H9 (cell line): ENCODE measurements at regions not wholly inside any gene's neighbourhood (a gene's known extent, or its start where the extent isn't known, plus 50 kb on each side); places are given as distances from the start of the nearest gene placed in this dataset.
"Not testable (repeated sequence)": the region's sequence is repeated elsewhere in the genome, so short reads cannot be mapped to it uniquely, and the experiment has no call there.

Experiments
- DNase-seq: peaks from one replicate; pipeline ENCODE4 v3.0.0-alpha.2; 2017
- H2AFZ ChIP-seq: one replicate; pipeline ENCODE4 v1.6.1; 2013; ENCODE audit warnings: mild to moderate bottlenecking, low read length, control low read depth, moderate library complexity
- H2AK5ac ChIP-seq: 2 replicates; pipeline ENCODE4 v1.6.1; 2013; ENCODE audit warnings: low read length, control low read depth, mixed read lengths; ENCODE audit not compliant: insufficient read length
- H2BK120ac ChIP-seq: one replicate; pipeline ENCODE4 v1.6.1; 2013; ENCODE audit warnings: low read depth, mild to moderate bottlenecking, low read length, control low read depth, inconsistent platforms; ENCODE audit not compliant: poor library complexity, severe bottlenecking
- H2BK12ac ChIP-seq: 2 replicates; pipeline ENCODE4 v1.6.1; 2013; ENCODE audit warnings: low read length, control low read depth, mixed read lengths, low read depth; ENCODE audit not compliant: insufficient read length
- H2BK15ac ChIP-seq: 2 replicates; pipeline ENCODE4 v1.6.1; 2013; ENCODE audit warnings: low read depth, low read length, control low read depth
- H2BK20ac ChIP-seq: one replicate; pipeline ENCODE4 v1.6.1; 2013; ENCODE audit warnings: low read depth, mild to moderate bottlenecking, low read length, control low read depth, inconsistent platforms; ENCODE audit not compliant: poor library complexity, severe bottlenecking
- H2BK5ac ChIP-seq: 2 replicates; pipeline ENCODE4 v1.6.1; 2013; ENCODE audit warnings: low read length, control low read depth, mixed read lengths; ENCODE audit not compliant: insufficient read length
- H3K14ac ChIP-seq: 2 replicates; pipeline ENCODE4 v1.6.1; 2013; ENCODE audit warnings: low read length, control low read depth; ENCODE audit not compliant: insufficient read depth
- H3K18ac ChIP-seq: 2 replicates; pipeline ENCODE4 v1.6.1; 2013; ENCODE audit warnings: low read depth, mild to moderate bottlenecking, mixed read lengths, low read length, control low read depth; ENCODE audit not compliant: insufficient read length
- H3K23ac ChIP-seq: 2 replicates; pipeline ENCODE4 v1.6.1; 2013; ENCODE audit warnings: low read length, control low read depth, mixed read lengths, low read depth; ENCODE audit not compliant: insufficient read length
- H3K23me2 ChIP-seq: 2 replicates; pipeline ENCODE4 v1.6.1; 2013; ENCODE audit warnings: low read depth, mild to moderate bottlenecking, mixed read lengths, low read length, control low read depth; ENCODE audit not compliant: insufficient read length, poor library complexity, severe bottlenecking
- H3K27ac ChIP-seq: 2 replicates; pipeline ENCODE4 v1.5.1; 2013; ENCODE audit warnings: low read length, control low read depth, mixed read lengths, low read depth; ENCODE audit not compliant: insufficient read length
- H3K27me3 ChIP-seq: 2 replicates; pipeline ENCODE4 v1.6.1; 2013; ENCODE audit warnings: low read length, control low read depth, inconsistent platforms; ENCODE audit not compliant: insufficient read depth
- H3K4ac ChIP-seq: 2 replicates; pipeline ENCODE4 v1.6.1; 2013; ENCODE audit warnings: low read depth, mild to moderate bottlenecking, control low read depth, inconsistent platforms, low read length, moderate library complexity
- H3K4me1 ChIP-seq: 2 replicates; pipeline ENCODE4 v1.6.1; 2013; ENCODE audit warnings: low read length, control low read depth, inconsistent platforms; ENCODE audit not compliant: insufficient read depth
- H3K4me2 ChIP-seq: 2 replicates; pipeline ENCODE4 v1.6.1; 2013; ENCODE audit warnings: low read length, control low read depth, mixed read lengths; ENCODE audit not compliant: insufficient read length, insufficient read depth
- H3K56ac ChIP-seq: 2 replicates; pipeline ENCODE4 v1.6.1; 2013; ENCODE audit warnings: low read depth, mild to moderate bottlenecking, mixed read lengths, low read length, control low read depth; ENCODE audit not compliant: insufficient read length
- H3K79me1 ChIP-seq: 2 replicates; pipeline ENCODE4 v1.6.1; 2013; ENCODE audit warnings: low read depth, mild to moderate bottlenecking, moderate library complexity, low read length, control low read depth, inconsistent platforms; ENCODE audit not compliant: insufficient read depth, poor library complexity, severe bottlenecking
- H3K79me2 ChIP-seq: 2 replicates; pipeline ENCODE4 v1.6.1; 2013; ENCODE audit warnings: low read length, control low read depth, inconsistent platforms; ENCODE audit not compliant: insufficient read depth
- H3K9ac ChIP-seq: 2 replicates; pipeline ENCODE4 v1.6.1; 2013; ENCODE audit warnings: low read length, control low read depth, mixed read lengths; ENCODE audit not compliant: insufficient read length; ENCODE audit errors: extremely low read depth
- H3K9me3 ChIP-seq: one replicate; pipeline ENCODE4 v1.6.1; 2013; ENCODE audit warnings: low read depth, low read length, inconsistent platforms; ENCODE audit not compliant: control insufficient read depth
- H3T11ph ChIP-seq: one replicate; pipeline ENCODE4 v1.6.1; 2013; ENCODE audit warnings: mild to moderate bottlenecking, low read length, control low read depth, inconsistent platforms
- H4K20me1 ChIP-seq: one replicate; pipeline ENCODE4 v1.6.1; 2013; ENCODE audit not compliant: control insufficient read depth, insufficient read length, insufficient read depth
- H4K5ac ChIP-seq: 2 replicates; pipeline ENCODE4 v1.6.1; 2013; ENCODE audit warnings: low read depth, mild to moderate bottlenecking, mixed read lengths, low read length, control low read depth; ENCODE audit not compliant: insufficient read length
- H4K8ac ChIP-seq: replicated peaks from 2 replicates; pipeline ENCODE4 v1.6.1; 2013; ENCODE audit warnings: low read length, control low read depth, mixed read lengths, low read depth; ENCODE audit not compliant: insufficient read length
- H4K91ac ChIP-seq: 2 replicates; pipeline ENCODE4 v1.6.1; 2013; ENCODE audit warnings: low read depth, mild to moderate bottlenecking, moderate library complexity, mixed read lengths, low read length, control low read depth; ENCODE audit not compliant: insufficient read length
- H3K27ac Mint-ChIP-seq, 3 experiments: 2 replicates in 2 of 3; 3 replicates in 1 of 3; pipeline ENCODE4 v1.8.0; 2020 to 2021; ENCODE audit warnings: mixed read lengths in 3 of 3, mild to moderate bottlenecking in 1 of 3, moderate library complexity in 1 of 3
- H3K27me3 Mint-ChIP-seq: 2 replicates; pipeline ENCODE4 v1.8.0; 2021; ENCODE audit warnings: low read depth, mild to moderate bottlenecking, moderate library complexity, mixed read lengths
- H3K36me3 Mint-ChIP-seq, 3 experiments: 2 replicates in 2 of 3; 3 replicates in 1 of 3; pipeline ENCODE4 v1.8.0; 2020 to 2021; ENCODE audit warnings: low read depth in 3 of 3, mixed read lengths in 3 of 3; ENCODE audit not compliant: insufficient read depth in 1 of 3
- H3K4me1 Mint-ChIP-seq, 2 experiments: 2 replicates each; pipeline ENCODE4 v1.8.0; 2020; ENCODE audit warnings: mixed read lengths in 2 of 2
- H3K4me3 Mint-ChIP-seq, 2 experiments: 2 replicates in 1 of 2; 3 replicates in 1 of 2; pipeline ENCODE4 v1.8.0; 2020 to 2021; ENCODE audit warnings: mild to moderate bottlenecking in 2 of 2, mixed read lengths in 2 of 2, moderate library complexity in 1 of 2
- H3K9me3 Mint-ChIP-seq, 2 experiments: 2 replicates in 1 of 2; 3 replicates in 1 of 2; pipeline ENCODE4 v1.8.0; 2020; ENCODE audit warnings: mild to moderate bottlenecking in 2 of 2, mixed read lengths in 2 of 2, moderate library complexity in 1 of 2
- WGBS: extraction: QIAGEN DNeasy Blood & Tissue Kit; methylation state at CpG from one replicate; pipeline ENCODE4 v1.1.7; 2013; ENCODE audit warnings: missing lambda C conversion rate, low lambda C conversion rate, mixed read lengths; ENCODE audit not compliant: insufficient read length; ENCODE audit errors: extremely low coverage; 5-methylcytosine and 5-hydroxymethylcytosine counted together

DNA sequence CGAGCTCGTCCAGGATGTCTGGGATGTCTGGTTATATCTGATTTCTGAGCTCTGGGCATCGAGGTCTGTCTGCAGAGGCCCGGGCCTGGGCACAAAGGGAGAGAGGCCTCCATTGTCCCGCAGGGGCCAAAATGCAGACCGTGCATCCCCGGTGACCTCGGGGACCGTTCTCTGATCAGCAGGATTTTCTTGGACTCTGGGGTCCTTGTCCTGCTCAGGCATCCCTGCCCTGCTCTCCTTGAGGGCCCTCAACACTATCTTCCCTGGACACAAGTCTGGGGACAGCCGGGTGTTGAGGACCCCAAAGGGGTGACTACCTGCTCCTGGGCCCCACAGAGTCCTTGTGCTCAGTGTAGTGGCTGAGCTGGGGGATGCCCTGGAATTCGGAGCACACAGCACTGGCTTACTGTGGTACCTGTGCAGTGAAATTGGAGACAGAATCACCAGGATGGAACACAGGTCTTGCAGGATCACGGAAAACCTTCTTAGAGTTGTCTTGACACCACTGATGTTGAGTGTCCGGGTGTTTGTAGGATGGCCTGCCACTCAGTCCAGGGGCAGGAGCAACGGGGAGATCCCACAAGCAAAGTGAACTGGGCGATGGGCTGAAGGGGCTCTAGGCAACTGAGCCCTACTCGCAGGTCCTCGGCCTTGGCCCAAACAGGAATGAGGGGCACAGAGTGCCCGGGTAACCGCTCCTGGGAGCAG, 1369.2 kb downstream of the CDH12 start:
- not testable (repeated sequence) for H3K9me3 ChIP-seq, H3K27me3 ChIP-seq, H3K23ac ChIP-seq, H2BK15ac ChIP-seq, H3K4me1 ChIP-seq, H2BK12ac ChIP-seq, H3K27me3 Mint-ChIP-seq, H4K91ac ChIP-seq, H3K9ac ChIP-seq, H3K4me3 Mint-ChIP-seq, H3K4ac ChIP-seq, H2BK20ac ChIP-seq, H3K79me1 ChIP-seq, H3K14ac ChIP-seq, H3K4me2 ChIP-seq, H4K20me1 ChIP-seq, H3K27ac ChIP-seq, H3T11ph ChIP-seq, H2BK5ac ChIP-seq, H3K79me2 ChIP-seq, H4K5ac ChIP-seq, DNase-seq, H3K9me3 Mint-ChIP-seq, H3K23me2 ChIP-seq, H2BK120ac ChIP-seq, H3K27ac Mint-ChIP-seq, H3K18ac ChIP-seq, H3K56ac ChIP-seq, H2AK5ac ChIP-seq, H2AFZ ChIP-seq, H4K8ac ChIP-seq
- peaks cover 6 to 15% of the 10 kb centered on the region in 2 experiments for H3K4me1 Mint-ChIP-seq
- no CpG with 5 or more reads among the region's 19 CpGs for WGBS
- peaks cover 13 to 22% (median 14%) of the 10 kb centered on the region in 3 experiments for H3K36me3 Mint-ChIP-seq

- not testable (repeated sequence) for H3T11ph ChIP-seq, H2BK120ac ChIP-seq, H3K4ac ChIP-seq, H3K4me1 ChIP-seq, H3K23me2 ChIP-seq, DNase-seq, H3K27ac ChIP-seq, H4K5ac ChIP-seq, H3K9ac ChIP-seq, H4K91ac ChIP-seq, H2AFZ ChIP-seq, H3K27me3 Mint-ChIP-seq, H3K9me3 ChIP-seq, H4K8ac ChIP-seq, H2BK20ac ChIP-seq, H3K14ac ChIP-seq, H3K4me3 Mint-ChIP-seq, H3K79me1 ChIP-seq, H3K79me2 ChIP-seq, H2AK5ac ChIP-seq, H3K56ac ChIP-seq, H2BK15ac ChIP-seq, H3K18ac ChIP-seq, H2BK12ac ChIP-seq, H3K27me3 ChIP-seq, H3K9me3 Mint-ChIP-seq, H3K23ac ChIP-seq, H3K4me2 ChIP-seq, H4K20me1 ChIP-seq, H2BK5ac ChIP-seq
- Mint-ChIP-seq H3K4me1 (peaks cover 6 to 15% of the 10 kb centered on the region in 2 experiments), H3K36me3 (peaks cover 13 to 22% (median 17%) of the 10 kb centered on the region in 3 experiments), H3K27ac (peak overlapping the region in 2 of 3 experiments; percentile 51 to 84; a peak in 2 of 7 replicates)
- no CpG with 5 or more reads among the region's 22 CpGs for WGBS
Measured at GRCh38 chr5:21482983-21483650, 1370.0 kb downstream of the CDH12 start.
